ENCODE measurements at regions not wholly inside any gene's neighbourhood (a gene's known extent, or its start where the extent isn't known, plus 50 kb on each side); places are given as distances from the start of the nearest gene placed in this dataset.

- TF ChIP-seq CTCF (conservative IDR thresholded peaks at IDR 0.05; ENCODE audit: low read depth, low read length) (peak; percentile 36; the same call in 1 of the 2 replicates), EZH2 (IDR thresholded peaks at IDR 0.05; ENCODE audit: low read length, unreplicated experiment) (no peak), EZH2phosphoT487 (IDR thresholded peaks at IDR 0.05; ENCODE audit: borderline replicate concordance, low read length) (no peak)
Observed at GRCh38 chr3:43215663-43216275, 70.6 kb upstream of the SNRK start.
